DND-41 (cell line): ENCODE measurements at regions not wholly inside any gene's neighbourhood (a gene's known extent, or its start where the extent isn't known, plus 50 kb on each side); places are given as distances from the start of the nearest gene placed in this dataset.

Experiments
- EZH2 ChIP-seq: IDR thresholded peaks from 3 replicates; pipeline ENCODE4 v1.6.1; 2012; ENCODE audit warnings: borderline replicate concordance, low read depth, mild to moderate bottlenecking, moderate library complexity, low read length, inconsistent platforms; ENCODE audit not compliant: severe bottlenecking
- TF ChIP-seq, protein P1 (sequence below): IDR thresholded peaks from 2 replicates; pipeline ENCODE4 v1.5.1; 2012; ENCODE audit warnings: borderline replicate concordance, low read length, moderate library complexity, mild to moderate bottlenecking; ENCODE audit not compliant: poor library complexity, severe bottlenecking; ENCODE audit errors: extremely low read depth

- TF ChIP-seq, protein P1, sequence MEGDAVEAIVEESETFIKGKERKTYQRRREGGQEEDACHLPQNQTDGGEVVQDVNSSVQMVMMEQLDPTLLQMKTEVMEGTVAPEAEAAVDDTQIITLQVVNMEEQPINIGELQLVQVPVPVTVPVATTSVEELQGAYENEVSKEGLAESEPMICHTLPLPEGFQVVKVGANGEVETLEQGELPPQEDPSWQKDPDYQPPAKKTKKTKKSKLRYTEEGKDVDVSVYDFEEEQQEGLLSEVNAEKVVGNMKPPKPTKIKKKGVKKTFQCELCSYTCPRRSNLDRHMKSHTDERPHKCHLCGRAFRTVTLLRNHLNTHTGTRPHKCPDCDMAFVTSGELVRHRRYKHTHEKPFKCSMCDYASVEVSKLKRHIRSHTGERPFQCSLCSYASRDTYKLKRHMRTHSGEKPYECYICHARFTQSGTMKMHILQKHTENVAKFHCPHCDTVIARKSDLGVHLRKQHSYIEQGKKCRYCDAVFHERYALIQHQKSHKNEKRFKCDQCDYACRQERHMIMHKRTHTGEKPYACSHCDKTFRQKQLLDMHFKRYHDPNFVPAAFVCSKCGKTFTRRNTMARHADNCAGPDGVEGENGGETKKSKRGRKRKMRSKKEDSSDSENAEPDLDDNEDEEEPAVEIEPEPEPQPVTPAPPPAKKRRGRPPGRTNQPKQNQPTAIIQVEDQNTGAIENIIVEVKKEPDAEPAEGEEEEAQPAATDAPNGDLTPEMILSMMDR: no peak
- TF ChIP-seq EZH2: no peak
These were observed 51.1 kb upstream of the LMO2 start for GRCh38 chr11:33942954-33943353.
